OCI-LY1 (cell line): ENCODE measurements at regions not wholly inside any gene's neighbourhood (a gene's known extent, or its start where the extent isn't known, plus 50 kb on each side); places are given as distances from the start of the nearest gene placed in this dataset.
"Not testable (repeated sequence)": the region's sequence is repeated elsewhere in the genome, so short reads cannot be mapped to it uniquely, and the experiment has no call there.

Experiments
- H2AFZ ChIP-seq: fragments of 200-600 bp; sonication (generic), shearing (Covaris generic); 2 replicates; pipeline ENCODE4 v1.6.0; 2014; ENCODE audit warnings: antibody characterized with exemption, mild to moderate bottlenecking, low read length
- H3F3A ChIP-seq: fragments of 200-600 bp; sonication (generic), shearing (Covaris generic); 2 replicates; pipeline ENCODE4 v1.6.0; 2014; ENCODE audit warnings: mild to moderate bottlenecking, antibody characterized with exemption, low read length, moderate library complexity; ENCODE audit not compliant: insufficient read depth
- H3K27ac ChIP-seq: fragments of 200-600 bp; sonication (generic); 2 replicates; pipeline ENCODE4 v1.5.1; 2014; ENCODE audit warnings: low read length, mixed run types, mild to moderate bottlenecking, low read depth; ENCODE audit not compliant: poor library complexity, severe bottlenecking
- H3K27me3 ChIP-seq: fragments of 200-600 bp; sonication (generic); 2 replicates; pipeline ENCODE4 v1.6.0; 2014; ENCODE audit warnings: antibody characterized with exemption, mild to moderate bottlenecking, low read length, moderate library complexity; ENCODE audit not compliant: insufficient read depth
- H3K36me3 ChIP-seq: fragments of 200-600 bp; sonication (generic); 2 replicates; pipeline ENCODE4 v1.6.1; 2014; ENCODE audit warnings: mild to moderate bottlenecking, antibody characterized with exemption, low read length, moderate library complexity, mixed read lengths; ENCODE audit not compliant: insufficient read depth
- H3K4me1 ChIP-seq: fragments of 200-600 bp; sonication (generic); 2 replicates; pipeline ENCODE4 v1.5.1; 2014; ENCODE audit warnings: mild to moderate bottlenecking, low read length, moderate library complexity; ENCODE audit not compliant: insufficient read depth, severe bottlenecking
- H3K4me2 ChIP-seq: fragments of 200-600 bp; sonication (generic), shearing (Covaris generic); 2 replicates; pipeline ENCODE4 v1.6.1; 2014; ENCODE audit warnings: low read length
- H3K4me3 ChIP-seq: fragments of 200-600 bp; sonication (generic); 2 replicates; pipeline ENCODE4 v1.5.1; 2014; ENCODE audit warnings: low read length, low read depth, mild to moderate bottlenecking, mixed read lengths; ENCODE audit not compliant: poor library complexity, severe bottlenecking
- H3K79me2 ChIP-seq: fragments of 200-600 bp; shearing (Covaris generic); 2 replicates; pipeline ENCODE4 v1.6.1; 2016; ENCODE audit warnings: mixed run types, low read length, mixed read lengths; ENCODE audit not compliant: insufficient read depth
- H3K9ac ChIP-seq: fragments of 200-600 bp; sonication (generic), shearing (Covaris generic); 2 replicates; pipeline ENCODE4 v1.6.1; 2014; ENCODE audit warnings: mild to moderate bottlenecking, low read length, mixed read lengths
- H3K9me2 ChIP-seq: fragments of 200-600 bp; sonication (generic), shearing (Covaris generic); 2 replicates; pipeline ENCODE4 v1.6.1; 2014; ENCODE audit warnings: low read depth, mild to moderate bottlenecking, low read length, mixed read lengths
- H3K9me3 ChIP-seq: fragments of 200-600 bp; shearing (Covaris generic); 2 replicates; pipeline ENCODE4 v1.6.1; 2014; ENCODE audit warnings: low read length, mixed read lengths
- H4K20me1 ChIP-seq: fragments of 200-600 bp; sonication (generic), shearing (Covaris generic); 2 replicates; pipeline ENCODE4 v1.6.0; 2016; ENCODE audit warnings: mild to moderate bottlenecking, low read length; ENCODE audit not compliant: insufficient read depth
- CTCF ChIP-seq: fragments of 200-600 bp; sonication (generic), shearing (Covaris generic); IDR thresholded peaks from 2 replicates; pipeline ENCODE4 v1.5.1; 2017; ENCODE audit warnings: mild to moderate bottlenecking, antibody characterized with exemption, low read length, moderate library complexity, mixed read lengths
- EZH2 ChIP-seq: fragments of 200-600 bp; sonication (generic), shearing (Covaris generic); IDR thresholded peaks from 2 replicates; pipeline ENCODE4 v1.8.0; 2017; ENCODE audit warnings: borderline replicate concordance, mixed run types, mild to moderate bottlenecking, antibody characterized with exemption, low read length, moderate library complexity, mixed read lengths

DNA sequence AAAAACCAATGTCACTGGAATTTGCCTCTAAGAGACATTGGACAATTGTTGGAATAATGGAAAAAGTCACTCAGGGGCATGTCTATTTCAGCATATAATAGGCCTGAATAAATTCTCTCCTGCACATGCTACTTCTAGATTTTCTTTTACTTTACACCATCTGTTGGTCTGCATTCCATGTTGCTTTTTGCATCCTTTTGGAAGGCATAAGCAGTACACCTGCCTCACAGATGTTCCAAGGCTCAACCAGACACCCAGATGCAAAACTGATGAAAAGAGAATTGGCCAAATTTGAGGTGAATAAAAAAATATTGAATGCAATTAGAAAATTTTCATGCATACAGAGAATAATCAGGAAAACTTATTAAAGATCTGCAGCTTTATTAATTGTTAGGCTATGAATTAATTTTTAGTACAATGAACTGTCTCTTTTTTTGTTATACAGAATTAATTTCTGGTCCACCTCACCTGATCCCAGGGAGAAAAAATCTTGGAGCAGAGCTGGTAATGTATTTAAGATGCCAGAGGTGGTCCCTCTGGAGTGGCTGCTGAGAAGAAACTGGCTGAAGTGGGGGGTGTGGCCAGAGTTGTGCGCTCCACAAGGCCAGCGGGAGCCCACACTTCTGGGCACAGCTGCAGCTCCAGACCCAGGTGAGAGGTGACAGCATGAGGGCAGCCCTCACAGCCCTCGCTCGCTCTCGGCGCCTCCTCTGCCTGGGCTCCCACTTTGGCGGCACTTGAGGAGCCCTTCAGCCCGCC lies 778.6 kb downstream of the CDH11 start:
- Histone ChIP-seq H3K9ac (no peak overlapping the region), H4K20me1 (no peaks in the 10 kb centered on the region), H3K4me3 (no peak overlapping the region), H3K36me3 (no peaks in the 10 kb centered on the region), H3K9me3 (no peaks in the 10 kb centered on the region), H3K9me2 (no peaks in the 10 kb centered on the region), H3K27me3 (no peaks in the 10 kb centered on the region), H3K4me1 (peaks cover 26% of the 10 kb centered on the region), H2AFZ (no peak overlapping the region), H3K4me2 (no peak overlapping the region), H3K79me2 (no peaks in the 10 kb centered on the region), H3K27ac (no peak overlapping the region), H3F3A (no peaks in the 10 kb centered on the region)
- TF ChIP-seq EZH2 (no peak), CTCF (no peak)

DNA sequence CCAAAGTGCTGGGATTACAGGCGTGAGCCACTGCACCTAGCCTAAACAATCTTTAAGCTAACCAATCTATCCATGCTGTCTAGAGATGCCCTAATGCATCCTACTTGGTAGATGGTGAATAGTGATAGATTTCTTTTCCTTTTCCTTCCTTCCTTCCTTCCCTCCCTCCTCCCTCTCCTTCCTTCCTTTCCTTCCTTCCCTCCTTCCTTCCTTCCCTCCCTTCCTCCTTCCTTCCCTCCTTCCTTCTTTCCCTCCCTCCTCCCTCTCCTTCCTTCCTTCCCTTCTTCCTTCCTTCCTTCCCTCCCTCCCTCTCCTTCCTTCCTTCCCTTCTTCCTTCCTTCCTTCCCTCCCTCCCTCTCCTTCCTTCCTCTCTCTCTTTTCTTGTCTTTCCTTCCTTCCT lies 780.5 kb downstream of the CDH11 start:
- H3K9me2 ChIP-seq, H3F3A ChIP-seq, H4K20me1 ChIP-seq, H3K4me3 ChIP-seq, H2AFZ ChIP-seq, H3K27me3 ChIP-seq, H3K9ac ChIP-seq, H3K9me3 ChIP-seq, H3K36me3 ChIP-seq, H3K4me2 ChIP-seq, H3K79me2 ChIP-seq: not testable (repeated sequence)
- H3K4me1 ChIP-seq, result peaks cover 39% of the 10 kb centered on the region
- peak overlapping the region; percentile 25 for H3K27ac ChIP-seq

- no peaks in the 10 kb centered on the region for H3K36me3 ChIP-seq
- H3K79me2 ChIP-seq, result no peaks in the 10 kb centered on the region
- H2AFZ ChIP-seq, result no peak overlapping the region
- H3K9ac ChIP-seq, result no peak overlapping the region
- peak overlapping the region; percentile 62 for H3K27ac ChIP-seq
- no peaks in the 10 kb centered on the region for H3F3A ChIP-seq
- H3K27me3 ChIP-seq, result no peaks in the 10 kb centered on the region
- no peaks in the 10 kb centered on the region for H3K9me3 ChIP-seq
- TF ChIP-seq EZH2 (no peak), CTCF (no peak)
- H3K4me2 ChIP-seq, result no peak overlapping the region
- H3K4me3 ChIP-seq, result no peak overlapping the region
- no peaks in the 10 kb centered on the region for H4K20me1 ChIP-seq
- H3K9me2 ChIP-seq, result no peaks in the 10 kb centered on the region
- peaks cover 47% of the 10 kb centered on the region for H3K4me1 ChIP-seq
Measured at GRCh38 chr16:64339052-64339770, 782.7 kb downstream of the CDH11 start.
